Superior temporal gyrus (tissue), 1 donor: ENCODE measurements at regions not wholly inside any gene's neighbourhood (a gene's known extent, or its start where the extent isn't known, plus 50 kb on each side); places are given as distances from the start of the nearest gene placed in this dataset.
"Not testable (repeated sequence)": the region's sequence is repeated elsewhere in the genome, so short reads cannot be mapped to it uniquely, and the experiment has no call there.

ENCODE experiments used
- DNase-seq: peaks from one replicate; pipeline ENCODE4 v3.0.0-alpha.2; 2016; ENCODE audit errors: extremely low spot score

DNA sequence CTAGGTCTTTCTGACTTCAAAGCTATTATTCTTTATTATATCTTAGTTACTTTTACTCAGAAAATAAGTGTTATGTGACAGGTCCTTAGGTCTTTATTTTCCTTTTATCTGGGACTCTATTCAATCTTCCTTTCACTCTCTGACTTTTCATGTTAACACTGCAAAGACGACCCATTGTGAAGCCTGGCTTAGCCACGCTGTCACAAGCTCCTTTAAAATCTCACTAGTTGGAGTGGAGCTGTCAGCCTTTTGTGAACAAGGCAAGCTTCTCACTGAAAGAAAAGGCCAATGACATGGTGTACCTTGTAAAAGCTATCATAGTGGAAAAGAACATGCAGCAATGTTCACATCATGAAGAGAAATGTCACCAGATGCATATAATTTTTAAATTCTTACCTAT, 1130.7 kb upstream of the FAM98A start:
- no peak for DNase-seq

DNA sequence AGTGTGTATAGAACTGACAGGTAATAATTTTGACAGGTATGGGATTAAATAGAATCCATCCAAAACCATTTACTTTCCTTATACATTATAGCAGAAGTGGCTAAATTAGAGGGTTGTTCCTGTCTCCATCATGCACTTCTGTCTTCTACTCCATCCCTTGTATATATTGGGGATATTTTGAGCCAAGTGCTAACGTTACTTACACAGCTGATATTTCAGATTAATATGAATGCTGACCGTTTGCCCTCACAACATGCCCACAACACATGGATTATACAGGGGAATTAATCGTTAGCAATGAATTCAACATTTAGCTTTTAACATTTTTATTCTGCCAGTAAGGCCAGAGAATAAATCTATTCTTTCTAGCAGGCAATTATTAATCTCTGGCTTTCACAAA, 1125.0 kb upstream of the FAM98A start:
- DNase-seq, result no peak

DNA sequence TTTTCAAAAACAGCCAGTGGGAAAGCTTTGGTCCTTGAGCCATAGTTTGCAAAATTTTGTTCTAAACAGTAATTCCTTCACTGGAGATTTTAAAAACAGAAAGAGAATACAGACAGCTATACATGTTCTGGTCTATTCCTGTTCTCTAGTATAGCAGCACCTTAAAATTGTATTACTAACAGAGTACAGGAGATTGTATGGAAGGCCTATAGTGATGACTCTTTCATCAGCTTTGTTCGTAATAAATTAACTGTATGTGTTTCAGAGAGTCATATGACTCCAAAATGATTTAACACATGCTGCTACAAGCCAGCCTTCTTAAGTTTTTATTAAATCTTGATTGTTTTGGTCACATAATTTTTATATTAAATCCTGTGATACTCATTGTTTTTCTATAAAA, 1124.6 kb upstream of the FAM98A start:
- no peak for DNase-seq

DNA sequence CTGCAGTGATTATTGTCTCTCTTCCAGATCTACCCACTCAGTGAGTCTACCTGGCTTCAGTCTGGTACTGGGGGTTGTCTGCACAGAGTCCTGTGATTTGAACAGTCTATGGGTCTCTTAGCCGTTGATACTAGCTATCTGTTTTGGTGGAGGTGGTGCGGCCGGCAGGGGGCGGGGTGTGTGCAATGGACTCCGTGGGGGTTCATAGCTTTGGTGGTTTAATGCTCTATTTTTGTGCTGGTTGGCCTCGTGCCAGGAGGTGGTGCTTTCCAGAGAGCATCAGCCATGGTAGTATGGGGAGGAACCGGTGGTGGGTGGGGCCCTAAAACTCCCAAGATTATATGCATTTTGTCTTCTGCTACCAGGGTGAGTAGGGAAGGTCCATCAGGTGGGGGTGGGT, 1120.1 kb upstream of the FAM98A start:
- no peak for DNase-seq

DNA sequence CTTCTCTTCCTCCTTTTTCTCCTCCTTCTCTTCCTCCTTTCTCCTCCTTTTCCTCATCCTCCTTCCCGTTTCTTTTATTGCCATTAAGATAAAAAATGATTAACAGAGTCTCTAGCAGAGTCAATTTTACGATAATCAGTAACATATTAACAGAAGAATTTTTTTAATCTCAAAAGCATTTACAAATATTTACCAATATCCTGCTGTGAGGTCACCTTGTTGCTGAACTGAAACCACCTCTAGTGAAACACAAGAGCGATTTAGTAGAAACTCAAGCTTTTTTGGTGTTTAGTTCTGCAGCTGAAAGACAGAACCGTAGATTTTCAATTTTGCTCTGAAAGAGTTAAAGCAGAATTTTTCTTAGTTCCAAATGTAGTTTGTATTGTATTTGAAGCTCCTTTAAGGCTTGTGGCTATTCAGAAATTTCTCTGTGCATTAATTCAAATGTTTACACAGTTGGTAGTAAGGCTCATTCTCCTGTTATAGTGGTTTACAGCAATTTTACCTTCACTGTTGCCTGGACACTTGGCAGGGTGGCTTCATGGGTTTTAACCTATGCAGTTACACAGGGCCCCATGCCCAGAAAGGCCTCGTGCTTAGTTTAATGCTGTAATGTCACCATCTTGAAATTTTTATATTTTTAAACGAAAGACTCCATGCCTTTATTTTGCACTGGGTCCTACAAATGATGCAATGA, 1106.6 kb upstream of the FAM98A start:
- no peak for DNase-seq

DNA sequence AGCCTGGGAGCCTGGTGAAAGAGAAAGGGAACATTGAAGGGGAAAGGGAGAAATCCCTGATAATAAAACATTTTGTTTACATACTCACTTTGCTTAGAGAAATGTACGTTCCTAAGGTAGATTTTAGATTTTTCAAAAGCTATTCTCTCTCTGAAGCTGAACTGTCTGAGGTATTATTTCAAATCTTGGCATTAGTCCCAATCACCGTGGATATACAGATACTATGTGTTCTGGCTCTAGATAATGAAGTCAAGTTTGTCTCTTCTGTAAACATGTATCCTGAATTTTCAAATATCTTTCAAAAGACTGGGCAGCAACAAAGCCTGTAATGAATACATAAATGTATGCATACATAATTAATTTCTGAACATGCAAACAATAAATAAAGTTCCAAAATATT, 1104.2 kb upstream of the FAM98A start:
- DNase-seq, result no peak

DNA sequence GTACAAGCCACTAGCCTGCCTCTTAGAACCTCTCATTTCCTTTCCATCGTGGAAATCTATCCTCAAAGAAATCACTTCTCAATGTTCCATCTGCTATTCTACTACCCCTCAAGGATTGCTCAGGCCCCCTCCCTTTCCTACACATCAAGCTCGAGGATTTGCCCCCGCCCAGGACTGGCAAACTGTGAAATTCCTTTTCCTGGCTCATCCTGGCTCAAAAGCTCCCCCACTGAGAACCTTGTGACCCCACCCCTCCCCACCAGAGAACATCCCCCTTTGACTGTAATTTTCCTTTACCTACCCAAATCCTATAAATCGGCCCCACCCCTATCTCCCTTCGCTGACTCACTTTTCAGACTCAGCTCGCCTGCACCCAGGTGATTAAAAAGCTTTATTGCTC, 1103.3 kb upstream of the FAM98A start:
- not testable (repeated sequence) for DNase-seq

DNA sequence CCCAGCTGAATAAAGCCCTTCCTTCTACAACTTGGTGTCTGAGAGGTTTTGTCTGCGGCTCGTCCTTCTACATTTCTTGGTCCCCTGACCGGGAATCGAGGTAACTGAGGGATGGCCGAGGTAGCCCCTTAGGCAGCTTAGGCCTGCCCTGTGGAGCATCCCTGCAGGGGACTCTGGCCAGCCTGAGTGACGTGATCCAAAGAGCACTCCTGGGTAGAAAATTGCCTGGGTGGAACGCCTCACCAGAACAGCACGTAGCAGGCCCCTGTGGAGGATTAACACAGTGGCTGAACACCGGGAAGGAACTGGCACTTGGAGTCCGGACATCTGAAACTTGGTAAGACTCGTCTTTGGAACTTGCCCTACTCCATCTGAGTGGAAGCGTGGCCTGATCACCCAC, 1078.5 kb upstream of the FAM98A start:
- DNase-seq, result not testable (repeated sequence)

DNA sequence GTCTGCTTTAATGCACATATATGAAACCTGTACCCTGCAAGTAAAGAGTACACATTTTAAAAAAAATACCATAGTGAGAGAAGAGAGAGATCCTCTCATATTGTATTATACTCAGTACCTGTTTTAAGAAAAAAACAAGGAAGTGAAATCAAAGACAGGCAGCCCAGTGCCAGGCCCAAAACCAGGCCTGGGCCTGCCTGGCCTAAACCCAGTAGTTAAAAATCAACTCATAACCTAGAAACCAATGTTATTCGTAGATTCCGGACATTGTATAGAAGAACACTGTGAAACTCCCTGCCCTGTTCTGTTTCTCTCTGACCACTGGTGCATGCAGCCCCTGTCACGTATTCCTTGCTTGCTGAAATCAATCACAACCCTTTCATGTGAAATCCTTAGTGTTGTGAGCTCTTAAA, 1078.0 kb upstream of the FAM98A start:
- DNase-seq, result not testable (repeated sequence)

DNA sequence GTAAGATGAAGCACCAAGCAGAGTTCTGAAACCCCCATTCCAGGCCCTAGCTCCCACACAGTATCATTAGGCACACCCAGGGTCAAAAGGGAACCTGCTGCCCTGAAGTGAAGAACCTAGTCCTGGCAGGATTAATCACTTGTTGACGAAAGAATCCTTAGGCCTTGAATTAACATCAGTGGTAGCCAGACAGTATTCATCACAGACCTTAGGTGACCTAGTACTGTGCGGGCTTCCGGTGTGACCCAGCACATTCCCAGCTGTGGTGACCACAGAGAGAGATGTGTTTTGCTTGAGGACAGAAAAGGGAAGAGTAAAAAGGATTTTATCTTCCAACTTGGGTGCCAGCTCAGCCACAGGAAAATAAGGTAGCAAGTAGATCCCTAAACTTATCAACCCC, 1071.4 kb upstream of the FAM98A start:
- DNase-seq, result no peak

DNA sequence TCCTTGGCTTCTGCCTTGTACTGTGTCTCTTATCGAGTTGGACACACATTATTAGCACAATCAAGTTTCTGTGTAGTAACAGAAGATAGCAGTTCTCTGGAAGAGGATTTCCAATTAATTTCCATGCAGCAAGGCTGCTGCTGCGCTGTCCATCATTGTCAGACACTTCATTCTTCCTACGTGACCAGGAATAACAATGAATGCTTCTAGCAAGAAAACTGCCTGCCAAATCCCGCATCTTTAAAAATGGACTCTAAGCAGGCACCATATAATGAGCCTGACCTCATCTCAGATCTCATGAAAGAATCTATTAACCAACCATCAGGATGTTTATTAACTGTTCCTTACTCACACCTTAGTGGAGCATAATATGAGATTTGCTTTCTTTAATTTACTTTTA, 1067.7 kb upstream of the FAM98A start:
- DNase-seq, result no peak

DNA sequence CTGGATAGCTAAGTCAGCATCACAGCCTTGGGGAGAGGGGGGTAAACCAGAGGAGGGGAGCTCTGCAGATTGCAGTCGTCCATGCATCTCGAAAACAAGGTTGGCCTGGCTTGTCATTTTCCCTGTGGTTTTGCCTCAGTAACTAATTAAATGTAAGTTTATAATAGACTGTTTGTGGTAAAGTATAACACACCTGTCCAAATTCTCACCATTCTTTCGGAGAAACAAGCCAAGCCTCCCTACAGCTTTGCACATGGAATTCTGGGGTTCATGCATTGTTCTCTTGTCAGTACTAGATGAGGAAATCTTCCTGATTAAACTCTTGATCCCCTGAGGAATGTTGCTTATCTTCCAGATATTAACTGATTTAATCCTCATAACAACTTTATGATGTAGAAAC, 1065.2 kb upstream of the FAM98A start:
- DNase-seq, result no peak

DNA sequence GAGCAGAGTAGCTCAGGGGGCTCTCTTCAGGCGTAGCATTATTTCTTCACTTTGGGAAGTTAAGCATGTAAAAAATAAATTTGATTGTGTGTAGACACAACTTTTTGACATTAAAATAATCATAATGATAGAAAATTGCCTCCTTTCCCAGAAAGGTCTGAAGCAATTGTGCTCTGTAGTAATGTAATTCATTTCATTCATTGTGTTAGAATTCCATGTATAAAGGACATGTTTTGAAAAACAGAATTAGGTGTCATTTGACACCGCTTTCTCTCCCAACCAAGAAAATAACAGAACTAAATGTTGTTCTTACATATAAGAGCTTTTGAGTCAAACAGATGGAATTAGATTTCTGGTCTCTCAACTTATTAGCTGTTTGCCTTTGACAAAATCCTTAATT, 1064.2 kb upstream of the FAM98A start:
- DNase-seq, result no peak

DNA sequence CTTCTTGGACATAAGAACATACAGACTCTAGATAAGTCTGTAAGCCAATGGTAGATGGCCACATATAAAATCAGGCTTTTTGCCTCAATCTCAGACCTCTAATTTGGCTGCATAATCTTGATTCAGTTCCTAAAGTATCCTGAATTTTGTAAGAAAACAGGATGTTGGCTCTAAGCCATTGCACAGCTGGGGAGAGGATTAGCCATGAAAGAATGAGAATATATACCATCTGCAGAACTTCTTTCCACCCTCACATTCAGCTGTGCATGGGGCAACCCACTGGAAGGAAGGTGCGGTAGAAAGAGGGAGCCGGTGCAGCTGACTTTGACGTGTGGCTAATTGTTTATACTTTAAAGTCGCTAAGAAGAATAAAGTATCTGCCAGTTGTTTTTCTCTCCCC, 1061.6 kb upstream of the FAM98A start:
- no peak for DNase-seq

DNA sequence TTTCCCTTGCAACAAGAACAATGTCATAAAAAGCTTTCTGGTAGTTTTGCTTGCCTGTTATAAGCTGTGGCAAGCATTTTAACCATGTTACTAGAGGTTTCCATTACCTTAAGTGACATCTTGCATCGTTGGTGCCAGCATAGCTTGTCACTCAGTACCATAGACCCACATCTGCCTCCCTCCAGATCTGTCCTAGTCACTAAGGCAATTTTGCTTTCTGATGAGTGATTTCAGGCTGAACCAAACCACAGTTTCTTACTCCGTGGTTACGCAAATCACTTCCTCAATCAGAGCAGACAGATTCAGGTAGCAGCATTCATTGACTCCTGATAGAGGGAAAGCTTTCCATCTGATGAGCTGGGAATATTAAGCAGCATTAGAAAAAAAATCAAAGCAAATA, 1057.5 kb upstream of the FAM98A start:
- DNase-seq, result no peak

DNA sequence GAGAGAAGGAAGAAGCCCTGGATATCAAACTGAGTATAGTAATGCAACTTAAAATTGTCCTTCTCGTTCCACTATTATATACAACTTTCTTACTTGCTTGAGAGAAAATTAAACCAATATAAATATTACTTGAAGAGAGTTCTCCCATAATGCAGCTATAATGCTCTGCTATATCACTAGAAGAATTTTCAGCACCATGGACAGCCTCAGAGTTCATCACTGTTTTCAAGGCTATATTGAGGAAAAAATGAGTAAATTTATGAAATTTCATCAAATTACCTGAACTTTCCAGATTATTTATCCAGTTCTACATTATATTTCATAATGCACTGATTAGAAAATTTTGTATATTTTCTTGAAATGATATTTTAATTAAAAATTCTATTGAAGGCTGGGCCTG, 1053.5 kb upstream of the FAM98A start:
- DNase-seq, result no peak

DNA sequence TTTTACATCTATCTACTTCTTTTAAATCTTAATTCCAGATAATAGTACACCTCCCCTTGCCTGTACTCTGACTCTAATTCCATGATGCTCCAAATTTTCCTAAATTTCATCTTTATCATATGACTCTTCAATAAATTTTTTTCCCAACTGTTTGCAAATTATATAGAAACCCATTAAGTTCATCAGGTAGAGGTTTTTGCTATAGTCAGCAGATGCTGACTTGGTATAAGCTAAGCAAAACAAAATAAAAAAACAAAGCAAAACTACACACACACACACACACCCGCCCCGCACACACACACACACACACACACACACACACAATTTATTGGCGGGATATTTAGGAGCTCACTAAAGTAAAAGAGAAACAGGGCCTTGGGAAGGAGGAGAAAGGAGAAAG, 1047.8 kb upstream of the FAM98A start:
- no peak for DNase-seq

DNA sequence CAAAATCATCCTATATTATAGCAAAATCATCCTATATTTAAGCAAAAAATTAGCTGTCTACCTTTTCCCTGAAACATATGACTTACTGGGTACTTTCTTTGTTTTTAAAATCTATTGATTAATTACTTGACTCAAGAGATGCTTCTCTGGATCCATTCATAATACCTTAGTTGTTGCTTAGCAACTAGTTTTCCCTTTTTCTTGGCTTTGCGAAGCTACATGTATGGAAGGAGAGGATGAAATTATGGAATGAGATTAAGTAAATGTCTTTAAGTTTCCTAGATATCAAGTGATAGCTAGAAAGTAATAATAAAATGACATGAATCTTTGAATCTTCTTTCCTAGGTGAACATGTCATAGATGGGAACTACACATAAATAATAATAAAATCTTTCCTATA, 1033.2 kb upstream of the FAM98A start:
- no peak for DNase-seq

DNA sequence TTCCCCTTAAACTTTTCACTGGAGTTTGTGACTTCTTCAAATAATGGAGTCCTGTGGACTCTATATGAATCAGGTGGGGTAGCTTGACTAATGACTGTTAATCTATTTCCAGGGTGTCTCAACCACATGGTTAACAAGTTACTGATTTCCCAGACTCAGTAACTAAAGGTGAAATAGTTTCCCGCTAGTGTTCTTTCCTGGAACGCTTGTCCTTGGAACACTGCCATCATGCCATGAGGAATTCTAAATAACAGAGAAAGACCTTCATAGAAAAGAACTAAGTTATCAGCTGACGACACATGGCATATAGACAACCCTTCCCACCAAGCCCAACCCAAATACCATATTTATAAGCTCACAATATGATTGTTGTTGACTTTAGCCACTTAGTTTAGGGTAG, 1027.9 kb upstream of the FAM98A start:
- no peak for DNase-seq

DNA sequence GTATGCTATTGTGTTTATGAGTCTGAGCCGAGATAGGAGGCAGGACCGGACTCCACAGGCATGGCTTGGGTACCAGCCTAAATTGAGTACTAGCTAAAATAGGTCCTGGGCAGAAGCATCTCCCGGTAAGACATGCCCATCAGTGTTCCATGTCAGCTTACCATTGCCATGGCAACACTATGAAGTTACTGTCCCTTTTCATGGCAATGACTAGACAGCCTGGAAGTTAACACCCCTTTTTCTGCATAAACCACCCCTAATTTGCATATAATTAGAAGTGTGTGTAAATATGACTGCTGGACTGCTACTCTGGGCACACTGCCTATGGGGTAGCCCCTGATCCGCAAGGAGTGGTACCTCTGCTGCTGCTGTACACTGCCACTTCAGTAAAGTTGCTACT, 1005.1 kb upstream of the FAM98A start:
- no peak for DNase-seq

DNA sequence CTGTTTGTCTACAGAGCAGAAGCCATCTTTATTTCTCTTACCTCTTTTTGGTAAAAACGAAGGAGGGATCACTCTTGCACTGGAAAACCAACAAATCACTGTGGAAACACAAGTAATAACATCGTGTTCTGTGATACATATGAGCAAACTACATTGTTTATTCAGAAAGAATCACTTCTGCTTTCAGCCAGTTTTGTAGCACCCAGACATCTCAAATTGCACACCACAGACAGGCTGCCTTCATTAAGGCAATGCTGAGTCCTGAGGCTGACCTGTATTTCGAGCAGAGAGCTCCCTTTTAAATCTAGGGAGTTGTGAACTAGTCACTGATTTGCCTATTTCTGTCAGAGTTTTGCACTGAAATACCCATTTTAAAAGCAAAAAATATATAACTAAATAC, 1003.2 kb upstream of the FAM98A start:
- DNase-seq, result no peak

DNA sequence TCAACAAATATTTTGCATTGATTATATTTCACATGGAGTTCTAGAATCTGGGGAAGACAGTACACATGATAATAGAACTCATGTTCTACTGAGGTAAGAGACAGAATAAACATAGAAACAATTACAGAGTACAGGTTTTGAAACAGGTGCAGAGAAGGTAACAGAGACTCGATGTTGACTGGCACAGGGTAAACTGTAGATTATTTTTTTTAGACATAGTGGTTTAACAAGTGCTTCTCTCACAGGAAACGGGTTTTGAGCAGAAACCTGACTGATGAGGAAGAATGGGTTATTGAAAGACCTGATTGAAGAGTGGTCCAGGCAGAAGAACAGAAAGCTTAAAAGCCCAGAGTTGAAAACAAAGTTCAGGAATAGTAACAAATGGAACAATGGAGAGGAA, 1002.5 kb upstream of the FAM98A start:
- no peak for DNase-seq

DNA sequence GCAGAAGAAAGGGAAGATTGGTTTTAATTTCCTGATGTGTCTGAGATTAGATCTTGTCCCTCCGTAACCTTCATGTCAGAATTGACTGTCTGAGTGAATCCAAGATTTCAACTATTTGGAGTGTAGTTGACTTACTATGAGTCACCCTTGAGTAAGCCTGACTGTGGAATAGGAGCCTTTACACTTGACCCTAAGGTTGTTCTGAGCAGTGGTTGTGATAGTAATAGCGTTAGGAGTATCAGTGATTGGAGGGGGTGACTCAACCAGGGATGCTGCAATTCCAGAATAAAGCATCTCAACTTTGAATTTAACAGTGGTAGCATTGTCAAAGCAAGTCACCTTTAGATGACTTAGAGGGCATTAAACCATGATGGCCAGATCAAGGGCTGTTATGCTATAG, 979.5 kb upstream of the FAM98A start:
- no peak for DNase-seq

DNA sequence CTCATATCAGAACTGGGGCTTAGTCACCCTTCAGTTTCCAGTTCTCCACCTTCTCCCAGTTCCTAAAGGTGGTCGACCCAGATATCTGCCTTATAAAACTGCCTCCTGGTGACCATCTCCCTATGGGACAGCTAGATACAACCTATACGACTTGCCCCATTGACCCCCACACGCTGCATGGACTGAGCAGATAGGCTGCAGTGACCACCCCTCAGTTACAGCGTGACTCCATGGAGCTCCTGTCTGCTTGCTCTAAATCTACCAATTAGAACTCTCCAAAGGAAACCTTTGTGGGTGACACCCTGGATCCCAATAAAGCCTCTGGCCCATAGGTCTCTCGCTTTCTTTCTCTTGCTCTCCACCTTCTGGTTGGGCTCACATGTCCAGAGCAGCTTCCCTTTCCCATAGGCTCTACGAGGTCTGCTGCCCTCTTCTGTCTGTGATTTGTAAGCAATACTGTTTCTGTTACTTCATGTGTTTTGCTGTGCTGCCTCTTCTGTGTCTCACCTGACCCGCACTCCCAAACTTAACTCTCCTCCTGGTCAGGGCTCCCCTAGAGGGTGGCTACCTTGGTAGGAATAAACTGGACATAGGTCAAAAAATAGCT, 971.3 kb upstream of the FAM98A start:
- peak; percentile 31 for DNase-seq
